HEK293 (cell line): ENCODE measurements at regions not wholly inside any gene's neighbourhood (a gene's known extent, or its start where the extent isn't known, plus 50 kb on each side); places are given as distances from the start of the nearest gene placed in this dataset.

ENCODE experiments used
- CTCF ChIA-PET: fragments of 350-600 bp; formaldehyde crosslinking; extraction: SDS; loops from one replicate; lab custom pipeline; 2021; ENCODE audit warnings: antibody characterized with exemption; lab: Yijun Ruan, JAX
- POLR2A ChIA-PET: fragments of 300-600 bp; formaldehyde crosslinking; extraction: SDS; loops from one replicate; lab custom pipeline; 2020; ENCODE audit warnings: antibody characterized with exemption, inconsistent platforms; lab: Yijun Ruan, JAX
- H3K27ac ChIP-seq: fragments of 200-500 bp; sonication (Bioruptor generic); 2 replicates; pipeline ENCODE4 v1.5.1; 2014; ENCODE audit warnings: low read depth, low read length, control low read depth, inconsistent platforms; ENCODE audit errors: extremely low read depth
- H3K36me3 ChIP-seq, 2 experiments: fragments of 200-500 bp in 1 of 2; sonication (Bioruptor generic) in 1 of 2; 1 replicate in 1 of 2; 2 replicates in 1 of 2; pipeline ENCODE4 v1.5.1; 2014 to 2017; ENCODE audit warnings: inconsistent platforms in 2 of 2, low read length in 2 of 2; ENCODE audit not compliant: control insufficient read depth in 2 of 2, insufficient read depth in 1 of 2
- H3K4me1 ChIP-seq: fragments of 200-500 bp; sonication (Bioruptor generic); 2 replicates; pipeline ENCODE4 v1.5.1; 2014; ENCODE audit warnings: mild to moderate bottlenecking, low read length, inconsistent platforms; ENCODE audit not compliant: control insufficient read depth, insufficient read depth
- H3K4me3 ChIP-seq: 2 replicates; pipeline ENCODE4 v1.5.1; 2011; ENCODE audit warnings: low read depth, mild to moderate bottlenecking, control low read depth, low read length, moderate library complexity
- H3K9me3 ChIP-seq: fragments of 200-500 bp; sonication (Bioruptor generic); 2 replicates; pipeline ENCODE4 v1.5.1; 2014; ENCODE audit warnings: low read depth, low read length, inconsistent platforms; ENCODE audit not compliant: control insufficient read depth, insufficient read depth
- GLI4 ChIP-seq: fragments of 450-650 bp; formaldehyde crosslinking; IDR thresholded peaks from 2 replicates; pipeline ENCODE4 v1.5.1; 2016; ENCODE audit warnings: missing biosample characterization, missing genetic modification characterization
- MEIS1 ChIP-seq: sonication (generic); formaldehyde crosslinking; IDR thresholded peaks from 2 replicates; pipeline ENCODE4 v1.8.1; 2022; ENCODE audit warnings: missing genetic modification reagents, mild to moderate bottlenecking, borderline replicate concordance
- SP3 ChIP-seq: fragments of 450-650 bp; formaldehyde crosslinking; IDR thresholded peaks from 2 replicates; pipeline ENCODE4 v1.5.1; 2016; ENCODE audit warnings: missing biosample characterization, missing genetic modification characterization
- ZBTB1 ChIP-seq: fragments of 450-650 bp; formaldehyde crosslinking; IDR thresholded peaks from 2 replicates; pipeline ENCODE4 v1.5.1; 2016; ENCODE audit warnings: missing biosample characterization, missing genetic modification characterization
- ZBTB17 ChIP-seq: fragments of 450-650 bp; formaldehyde crosslinking; IDR thresholded peaks from 2 replicates; pipeline ENCODE4 v1.5.1; 2016; ENCODE audit warnings: missing biosample characterization, missing genetic modification characterization
- ZBTB20 ChIP-seq: fragments of 450-650 bp; formaldehyde crosslinking; IDR thresholded peaks from 2 replicates; pipeline ENCODE4 v1.5.1; 2016; ENCODE audit warnings: missing biosample characterization, missing genetic modification characterization
- ZBTB48 ChIP-seq: fragments of 450-650 bp; formaldehyde crosslinking; IDR thresholded peaks from 2 replicates; pipeline ENCODE4 v1.5.1; 2016; ENCODE audit warnings: missing biosample characterization, missing genetic modification characterization
- ZFP69B ChIP-seq: fragments of 450-650 bp; formaldehyde crosslinking; IDR thresholded peaks from 2 replicates; pipeline ENCODE4 v1.5.1; 2016; ENCODE audit warnings: missing biosample characterization, missing genetic modification characterization
- ZNF169 ChIP-seq: fragments of 450-650 bp; formaldehyde crosslinking; IDR thresholded peaks from 2 replicates; pipeline ENCODE4 v1.5.1; 2016; ENCODE audit warnings: missing biosample characterization, missing genetic modification characterization
- ZNF202 ChIP-seq: fragments of 450-650 bp; formaldehyde crosslinking; IDR thresholded peaks from 2 replicates; pipeline ENCODE4 v1.5.1; 2016; ENCODE audit warnings: missing biosample characterization, missing genetic modification characterization, borderline replicate concordance
- ZNF23 ChIP-seq: fragments of 450-650 bp; formaldehyde crosslinking; IDR thresholded peaks from 2 replicates; pipeline ENCODE4 v1.5.1; 2016; ENCODE audit warnings: missing biosample characterization, missing genetic modification characterization, borderline replicate concordance
- ZNF423 ChIP-seq: fragments of 450-650 bp; formaldehyde crosslinking; IDR thresholded peaks from 2 replicates; pipeline ENCODE4 v1.5.1; 2016; ENCODE audit warnings: missing biosample characterization, missing genetic modification characterization
- ZNF473 ChIP-seq: fragments of 450-650 bp; formaldehyde crosslinking; IDR thresholded peaks from 2 replicates; pipeline ENCODE4 v1.5.1; 2017; ENCODE audit warnings: missing biosample characterization, missing genetic modification characterization
- ZNF558 ChIP-seq: fragments of 450-650 bp; formaldehyde crosslinking; IDR thresholded peaks from 2 replicates; pipeline ENCODE4 v1.5.1; 2016; ENCODE audit warnings: missing biosample characterization, missing genetic modification characterization
- ZNF621 ChIP-seq: fragments of 450-650 bp; formaldehyde crosslinking; IDR thresholded peaks from 2 replicates; pipeline ENCODE4 v1.5.1; 2017; ENCODE audit warnings: missing biosample characterization, missing genetic modification characterization
- ZNF623 ChIP-seq: fragments of 450-650 bp; formaldehyde crosslinking; IDR thresholded peaks from 2 replicates; pipeline ENCODE4 v1.5.1; 2016; ENCODE audit warnings: missing biosample characterization, missing genetic modification characterization
- ZNF629 ChIP-seq: fragments of 450-650 bp; formaldehyde crosslinking; IDR thresholded peaks from 2 replicates; pipeline ENCODE4 v1.5.1; 2017; ENCODE audit warnings: missing biosample characterization, missing genetic modification characterization
- TF ChIP-seq, protein P1 (sequence below): fragments of 450-650 bp; formaldehyde crosslinking; conservative IDR thresholded peaks from 2 replicates; pipeline ENCODE4 v1.5.1; 2016; ENCODE audit warnings: low read depth, missing biosample characterization, missing genetic modification characterization
- TF ChIP-seq, protein P2 (sequence below): fragments of 450-650 bp; formaldehyde crosslinking; IDR thresholded peaks from 2 replicates; pipeline ENCODE4 v1.5.1; 2016; ENCODE audit warnings: missing biosample characterization, missing genetic modification characterization
- TF ChIP-seq, protein P3 (sequence below): fragments of 450-650 bp; formaldehyde crosslinking; IDR thresholded peaks from 2 replicates; pipeline ENCODE4 v1.5.0; 2017; ENCODE audit warnings: missing biosample characterization, missing genetic modification characterization, borderline replicate concordance
- TF ChIP-seq, protein P4 (sequence below): fragments of 450-650 bp; formaldehyde crosslinking; IDR thresholded peaks from 2 replicates; pipeline ENCODE4 v1.5.1; 2016; ENCODE audit warnings: missing biosample characterization, missing genetic modification characterization
- TF ChIP-seq, protein P5 (sequence below): fragments of 450-650 bp; formaldehyde crosslinking; IDR thresholded peaks from 2 replicates; pipeline ENCODE4 v1.5.1; 2017; ENCODE audit warnings: missing biosample characterization, missing genetic modification characterization

DNA sequence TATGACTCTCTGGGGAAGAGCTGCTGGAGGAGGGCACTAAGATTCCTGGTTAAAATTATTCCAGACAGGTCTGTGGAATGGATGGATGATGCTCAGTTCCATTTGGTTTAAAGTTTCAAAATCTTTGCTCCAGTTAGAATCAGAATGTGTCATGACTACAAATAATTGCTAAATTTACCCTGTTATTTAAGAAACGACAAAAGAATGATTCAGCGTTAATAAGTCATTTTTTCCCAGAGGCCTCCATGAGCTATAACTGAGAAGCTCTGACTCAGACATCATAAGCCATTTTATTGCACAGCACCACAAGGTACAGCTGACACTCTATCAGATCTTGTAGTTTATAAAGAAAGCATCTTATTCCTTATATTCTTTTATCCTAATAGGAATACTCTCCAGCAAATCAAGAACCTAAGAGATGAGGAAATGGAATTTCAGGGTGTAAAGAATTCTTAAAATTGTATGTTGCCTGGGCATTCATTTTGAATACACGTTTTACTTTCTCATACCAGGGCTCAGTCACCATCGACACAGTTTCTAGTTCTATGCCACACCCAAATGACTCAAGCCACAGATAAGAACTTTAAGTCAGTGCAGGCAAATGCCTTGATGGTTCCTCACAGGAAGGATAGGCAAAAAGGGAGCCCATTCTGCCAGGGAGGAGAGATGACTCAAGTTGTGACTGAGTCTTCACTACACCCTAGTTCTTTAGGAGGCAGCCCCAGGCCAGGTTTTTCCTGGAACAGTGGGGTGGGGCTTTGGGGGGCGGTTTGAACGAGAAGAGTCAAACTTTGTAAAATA, 636.0 kb downstream of the MMUT start (continued):
- TF ChIP-seq, protein P1, sequence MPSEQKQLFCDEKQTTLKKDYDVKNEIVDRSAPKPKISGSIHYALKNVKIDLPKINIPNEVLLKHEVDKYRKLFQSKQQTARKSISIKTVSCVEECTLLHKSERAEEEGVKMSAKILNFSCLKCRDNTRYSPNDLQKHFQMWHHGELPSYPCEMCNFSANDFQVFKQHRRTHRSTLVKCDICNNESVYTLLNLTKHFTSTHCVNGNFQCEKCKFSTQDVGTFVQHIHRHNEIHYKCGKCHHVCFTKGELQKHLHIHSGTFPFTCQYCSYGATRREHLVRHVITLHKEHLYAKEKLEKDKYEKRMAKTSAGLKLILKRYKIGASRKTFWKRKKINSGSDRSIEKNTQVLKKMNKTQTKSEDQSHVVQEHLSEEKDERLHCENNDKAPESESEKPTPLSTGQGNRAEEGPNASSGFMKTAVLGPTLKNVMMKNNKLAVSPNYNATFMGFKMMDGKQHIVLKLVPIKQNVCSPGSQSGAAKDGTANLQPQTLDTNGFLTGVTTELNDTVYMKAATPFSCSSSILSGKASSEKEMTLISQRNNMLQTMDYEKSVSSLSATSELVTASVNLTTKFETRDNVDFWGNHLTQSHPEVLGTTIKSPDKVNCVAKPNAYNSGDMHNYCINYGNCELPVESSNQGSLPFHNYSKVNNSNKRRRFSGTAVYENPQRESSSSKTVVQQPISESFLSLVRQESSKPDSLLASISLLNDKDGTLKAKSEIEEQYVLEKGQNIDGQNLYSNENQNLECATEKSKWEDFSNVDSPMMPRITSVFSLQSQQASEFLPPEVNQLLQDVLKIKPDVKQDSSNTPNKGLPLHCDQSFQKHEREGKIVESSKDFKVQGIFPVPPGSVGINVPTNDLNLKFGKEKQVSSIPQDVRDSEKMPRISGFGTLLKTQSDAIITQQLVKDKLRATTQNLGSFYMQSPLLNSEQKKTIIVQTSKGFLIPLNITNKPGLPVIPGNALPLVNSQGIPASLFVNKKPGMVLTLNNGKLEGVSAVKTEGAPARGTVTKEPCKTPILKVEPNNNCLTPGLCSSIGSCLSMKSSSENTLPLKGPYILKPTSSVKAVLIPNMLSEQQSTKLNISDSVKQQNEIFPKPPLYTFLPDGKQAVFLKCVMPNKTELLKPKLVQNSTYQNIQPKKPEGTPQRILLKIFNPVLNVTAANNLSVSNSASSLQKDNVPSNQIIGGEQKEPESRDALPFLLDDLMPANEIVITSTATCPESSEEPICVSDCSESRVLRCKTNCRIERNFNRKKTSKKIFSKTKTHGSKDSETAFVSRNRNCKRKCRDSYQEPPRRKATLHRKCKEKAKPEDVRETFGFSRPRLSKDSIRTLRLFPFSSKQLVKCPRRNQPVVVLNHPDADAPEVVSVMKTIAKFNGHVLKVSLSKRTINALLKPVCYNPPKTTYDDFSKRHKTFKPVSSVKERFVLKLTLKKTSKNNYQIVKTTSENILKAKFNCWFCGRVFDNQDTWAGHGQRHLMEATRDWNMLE (tag by site-specific recombination), result no peak
- no peak for TF ChIP-seq MEIS1 (CRISPR knock-in tag)
- TF ChIP-seq SP3 (tag by site-specific recombination), result 0 out of 2 replicates have a peak, but pooled peaks have one; percentile 30
- no peak for TF ChIP-seq ZBTB17 (tag by site-specific recombination)
- TF ChIP-seq ZNF23 (tag by site-specific recombination), result no peak

DNA sequence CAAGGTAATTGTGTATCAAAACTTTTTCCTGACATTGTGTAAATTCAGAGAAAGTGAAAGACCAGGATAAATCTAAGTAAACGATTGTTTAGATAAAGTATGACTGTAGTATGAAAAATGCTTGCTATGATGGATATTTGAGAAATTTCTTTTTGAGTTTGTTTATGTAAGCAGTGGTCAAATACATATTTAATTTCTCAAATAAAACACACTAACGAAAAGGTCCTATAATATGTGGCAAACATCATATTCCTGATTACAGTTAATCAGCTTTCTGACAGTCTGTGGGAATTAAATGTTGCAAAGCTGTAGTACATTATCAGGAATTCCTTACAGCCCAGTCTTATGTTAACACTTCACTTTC, 636.9 kb downstream of the MMUT start:
- CTCF ChIA-PET, result no interaction called here
- TF ChIP-seq ZFP69B (tag by site-specific recombination) (no peak), ZNF202 (tag by site-specific recombination) (no peak)
- TF ChIP-seq, all 188 proteins: peak for 0
- H3K4me1 ChIP-seq, result peaks cover 19% of the 10 kb centered on the region
- H3K9me3 ChIP-seq, result no peaks in the 10 kb centered on the region
- H3K36me3 ChIP-seq, result no peaks in the 10 kb centered on the region
- H3K4me3 ChIP-seq, result no peak overlapping the region
- POLR2A ChIA-PET, result no interaction called here
- no peak overlapping the region for H3K27ac ChIP-seq

DNA sequence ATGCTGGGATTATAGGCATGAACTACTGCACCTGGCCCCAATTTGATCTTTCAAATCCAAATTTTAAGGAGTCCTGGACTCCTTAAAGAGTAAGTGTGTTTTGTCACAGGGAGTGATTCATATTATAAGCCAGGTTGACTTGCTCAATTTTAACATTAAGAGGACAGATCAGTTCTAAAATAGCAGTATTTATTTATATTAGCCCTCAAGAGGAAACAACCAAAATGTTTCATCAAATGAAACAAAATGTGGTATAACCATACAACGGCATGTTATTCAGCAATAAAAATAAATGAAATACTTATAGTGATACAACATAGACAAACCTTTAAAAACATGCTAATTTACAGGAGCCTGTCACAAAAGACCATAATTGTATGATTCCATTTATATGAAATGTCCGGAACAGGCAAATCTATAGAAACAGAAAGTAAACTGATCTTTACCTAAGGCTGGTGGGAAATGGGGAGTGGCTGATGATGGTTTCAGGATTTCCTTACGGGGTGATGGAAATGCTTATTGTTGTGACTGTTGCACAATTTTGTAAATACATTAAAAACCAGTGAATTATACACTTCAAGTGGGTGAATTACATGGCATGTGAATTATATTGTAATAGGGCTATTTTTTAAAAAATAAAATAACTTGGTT, 637.4 kb downstream of the MMUT start:
- no peak overlapping the region for H3K4me3 ChIP-seq
- no peaks in the 10 kb centered on the region for H3K36me3 ChIP-seq
- ChIA-PET POLR2A (no interaction called here), CTCF (no interaction called here)
- peaks cover 19% of the 10 kb centered on the region for H3K4me1 ChIP-seq
- H3K9me3 ChIP-seq, result no peaks in the 10 kb centered on the region
- H3K27ac ChIP-seq, result no peak overlapping the region
- no peak for TF ChIP-seq ZNF629 (tag by site-specific recombination)
- TF ChIP-seq, protein P2, sequence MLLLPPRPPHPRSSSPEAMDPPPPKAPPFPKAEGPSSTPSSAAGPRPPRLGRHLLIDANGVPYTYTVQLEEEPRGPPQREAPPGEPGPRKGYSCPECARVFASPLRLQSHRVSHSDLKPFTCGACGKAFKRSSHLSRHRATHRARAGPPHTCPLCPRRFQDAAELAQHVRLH, result no peak
- no peak for TF ChIP-seq ZNF473
- no peak for TF ChIP-seq ZNF423 (tag by site-specific recombination)
- TF ChIP-seq, protein P3, sequence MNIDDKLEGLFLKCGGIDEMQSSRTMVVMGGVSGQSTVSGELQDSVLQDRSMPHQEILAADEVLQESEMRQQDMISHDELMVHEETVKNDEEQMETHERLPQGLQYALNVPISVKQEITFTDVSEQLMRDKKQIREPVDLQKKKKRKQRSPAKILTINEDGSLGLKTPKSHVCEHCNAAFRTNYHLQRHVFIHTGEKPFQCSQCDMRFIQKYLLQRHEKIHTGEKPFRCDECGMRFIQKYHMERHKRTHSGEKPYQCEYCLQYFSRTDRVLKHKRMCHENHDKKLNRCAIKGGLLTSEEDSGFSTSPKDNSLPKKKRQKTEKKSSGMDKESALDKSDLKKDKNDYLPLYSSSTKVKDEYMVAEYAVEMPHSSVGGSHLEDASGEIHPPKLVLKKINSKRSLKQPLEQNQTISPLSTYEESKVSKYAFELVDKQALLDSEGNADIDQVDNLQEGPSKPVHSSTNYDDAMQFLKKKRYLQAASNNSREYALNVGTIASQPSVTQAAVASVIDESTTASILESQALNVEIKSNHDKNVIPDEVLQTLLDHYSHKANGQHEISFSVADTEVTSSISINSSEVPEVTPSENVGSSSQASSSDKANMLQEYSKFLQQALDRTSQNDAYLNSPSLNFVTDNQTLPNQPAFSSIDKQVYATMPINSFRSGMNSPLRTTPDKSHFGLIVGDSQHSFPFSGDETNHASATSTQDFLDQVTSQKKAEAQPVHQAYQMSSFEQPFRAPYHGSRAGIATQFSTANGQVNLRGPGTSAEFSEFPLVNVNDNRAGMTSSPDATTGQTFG (tag by site-specific recombination), result no peak
- TF ChIP-seq ZNF169 (tag by site-specific recombination), result no peak
- no peak for TF ChIP-seq GLI4 (tag by site-specific recombination)
- TF ChIP-seq ZBTB1 (tag by site-specific recombination), result no peak
- TF ChIP-seq, protein P4, sequence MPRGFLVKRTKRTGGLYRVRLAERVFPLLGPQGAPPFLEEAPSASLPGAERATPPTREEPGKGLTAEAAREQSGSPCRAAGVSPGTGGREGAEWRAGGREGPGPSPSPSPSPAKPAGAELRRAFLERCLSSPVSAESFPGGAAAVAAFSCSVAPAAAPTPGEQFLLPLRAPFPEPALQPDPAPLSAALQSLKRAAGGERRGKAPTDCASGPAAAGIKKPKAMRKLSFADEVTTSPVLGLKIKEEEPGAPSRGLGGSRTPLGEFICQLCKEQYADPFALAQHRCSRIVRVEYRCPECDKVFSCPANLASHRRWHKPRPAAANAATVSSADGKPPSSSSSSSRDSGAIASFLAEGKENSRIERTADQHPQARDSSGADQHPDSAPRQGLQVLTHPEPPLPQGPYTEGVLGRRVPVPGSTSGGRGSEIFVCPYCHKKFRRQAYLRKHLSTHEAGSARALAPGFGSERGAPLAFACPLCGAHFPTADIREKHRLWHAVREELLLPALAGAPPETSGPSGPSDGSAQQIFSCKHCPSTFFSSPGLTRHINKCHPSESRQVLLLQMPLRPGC, result no peak
- no peak for TF ChIP-seq ZNF558
- no peak for TF ChIP-seq ZNF623 (tag by site-specific recombination)
- TF ChIP-seq ZBTB48 (tag by site-specific recombination), result no peak
- TF ChIP-seq ZBTB20 (tag by site-specific recombination), result no peak
- TF ChIP-seq, protein P5, sequence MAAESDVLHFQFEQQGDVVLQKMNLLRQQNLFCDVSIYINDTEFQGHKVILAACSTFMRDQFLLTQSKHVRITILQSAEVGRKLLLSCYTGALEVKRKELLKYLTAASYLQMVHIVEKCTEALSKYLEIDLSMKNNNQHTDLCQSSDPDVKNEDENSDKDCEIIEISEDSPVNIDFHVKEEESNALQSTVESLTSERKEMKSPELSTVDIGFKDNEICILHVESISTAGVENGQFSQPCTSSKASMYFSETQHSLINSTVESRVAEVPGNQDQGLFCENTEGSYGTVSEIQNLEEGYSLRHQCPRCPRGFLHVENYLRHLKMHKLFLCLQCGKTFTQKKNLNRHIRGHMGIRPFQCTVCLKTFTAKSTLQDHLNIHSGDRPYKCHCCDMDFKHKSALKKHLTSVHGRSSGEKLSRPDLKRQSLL (tag by site-specific recombination), result no peak
- TF ChIP-seq ZNF621 (tag by site-specific recombination), result no peak
